A673 (cell line): ENCODE measurements at regions not wholly inside any gene's neighbourhood (a gene's known extent, or its start where the extent isn't known, plus 50 kb on each side); places are given as distances from the start of the nearest gene placed in this dataset.

Experiments
- BruUV-seq: library from RNA; stranded (reverse); fragments of 400-500 nt; replicated peaks from 2 replicates; lab custom pipeline; 2021; lab: Mats Ljungman, UMichigan
- CTCF ChIA-PET: fragments of 300-600 bp; sonication (Branson Sonifier 250); formaldehyde crosslinking; loops from one replicate; lab custom pipeline; 2022; ENCODE audit warnings: antibody characterized with exemption; lab: Charles Lee
- POLR2A ChIA-PET: fragments of 300-600 bp; sonication (Branson Sonifier 250); formaldehyde crosslinking; loops from one replicate; lab custom pipeline; 2022; ENCODE audit warnings: antibody characterized with exemption; ENCODE audit not compliant: low non-redundant PET; lab: Charles Lee
- DNase-seq: peaks from one replicate; pipeline ENCODE4 v3.0.0-alpha.2; 2015; ENCODE audit warnings: low spot score
- H3K27ac ChIP-seq: fragments of 200-600 bp; sonication (generic); 2 replicates; pipeline ENCODE4 v1.5.1; 2016; ENCODE audit warnings: mixed run types, low read depth, mild to moderate bottlenecking, mixed read lengths, antibody characterized with exemption, low read length; ENCODE audit not compliant: poor library complexity, severe bottlenecking
- H3K27me3 ChIP-seq: fragments of 200-600 bp; sonication (generic); replicated peaks from 2 replicates; pipeline ENCODE4 v1.6.1; 2017; ENCODE audit warnings: mixed run types, low read depth, mild to moderate bottlenecking, mixed read lengths, antibody characterized with exemption, low read length; ENCODE audit not compliant: insufficient read depth, poor library complexity
- H3K36me3 ChIP-seq: fragments of 200-600 bp; sonication (generic); 2 replicates; pipeline ENCODE4 v1.6.1; 2016; ENCODE audit warnings: mixed run types, mild to moderate bottlenecking, mixed read lengths, antibody characterized with exemption, low read length; ENCODE audit not compliant: insufficient read depth, poor library complexity, severe bottlenecking
- H3K4me1 ChIP-seq: fragments of 200-600 bp; sonication (generic); 2 replicates; pipeline ENCODE4 v1.6.1; 2017; ENCODE audit warnings: mixed run types, mild to moderate bottlenecking, mixed read lengths, antibody characterized with exemption, low read length; ENCODE audit not compliant: insufficient read depth, poor library complexity, severe bottlenecking
- H3K4me3 ChIP-seq: fragments of 200-600 bp; sonication (generic); 2 replicates; pipeline ENCODE4 v1.5.1; 2016; ENCODE audit warnings: low read depth, mixed run types, mild to moderate bottlenecking, mixed read lengths, low read length; ENCODE audit not compliant: poor library complexity, severe bottlenecking
- H3K9me3 ChIP-seq: fragments of 200-600 bp; sonication (generic); 2 replicates; pipeline ENCODE4 v1.6.1; 2016; ENCODE audit warnings: mixed run types, low read depth, mild to moderate bottlenecking, mixed read lengths, antibody characterized with exemption, low read length; ENCODE audit not compliant: poor library complexity, severe bottlenecking
- EZH2 ChIP-seq: fragments of 200-600 bp; sonication (generic); IDR thresholded peaks from 2 replicates; pipeline ENCODE4 v1.6.1; 2017; ENCODE audit warnings: borderline replicate concordance, low read depth, mild to moderate bottlenecking, mixed read lengths, antibody characterized with exemption, low read length; ENCODE audit not compliant: poor library complexity, severe bottlenecking
- intact Hi-C: fragments of 100-400 bp; cut with micrococcal nuclease; formaldehyde crosslinking; loops from one replicate; pipeline ENCODE4 v1.10.0; 2022; ENCODE audit not compliant: unreplicated experiment
- TF ChIP-seq, protein P1 (sequence below): fragments of 300-800, 200-600 bp; sonication (generic); conservative IDR thresholded peaks from 2 replicates; pipeline ENCODE4 v1.5.1; 2017; ENCODE audit warnings: low read depth, mild to moderate bottlenecking, antibody characterized with exemption, low read length, moderate library complexity, mixed read lengths

- Histone ChIP-seq H3K27ac (peak overlapping the region; percentile 54), H3K27me3 (no peaks in the 10 kb centered on the region), H3K36me3 (no peaks in the 10 kb centered on the region), H3K9me3 (no peaks in the 10 kb centered on the region), H3K4me1 (peaks cover 24% of the 10 kb centered on the region), H3K4me3 (no peak overlapping the region)
- CTCF ChIA-PET = interaction anchor here (1.1 kb wide), 1 partner anchor 102 kb away, joined by 4 read pairs; no protein-coding TSS in a partner anchor
- DNase-seq = peak; percentile 89
- TF ChIP-seq, protein P1, sequence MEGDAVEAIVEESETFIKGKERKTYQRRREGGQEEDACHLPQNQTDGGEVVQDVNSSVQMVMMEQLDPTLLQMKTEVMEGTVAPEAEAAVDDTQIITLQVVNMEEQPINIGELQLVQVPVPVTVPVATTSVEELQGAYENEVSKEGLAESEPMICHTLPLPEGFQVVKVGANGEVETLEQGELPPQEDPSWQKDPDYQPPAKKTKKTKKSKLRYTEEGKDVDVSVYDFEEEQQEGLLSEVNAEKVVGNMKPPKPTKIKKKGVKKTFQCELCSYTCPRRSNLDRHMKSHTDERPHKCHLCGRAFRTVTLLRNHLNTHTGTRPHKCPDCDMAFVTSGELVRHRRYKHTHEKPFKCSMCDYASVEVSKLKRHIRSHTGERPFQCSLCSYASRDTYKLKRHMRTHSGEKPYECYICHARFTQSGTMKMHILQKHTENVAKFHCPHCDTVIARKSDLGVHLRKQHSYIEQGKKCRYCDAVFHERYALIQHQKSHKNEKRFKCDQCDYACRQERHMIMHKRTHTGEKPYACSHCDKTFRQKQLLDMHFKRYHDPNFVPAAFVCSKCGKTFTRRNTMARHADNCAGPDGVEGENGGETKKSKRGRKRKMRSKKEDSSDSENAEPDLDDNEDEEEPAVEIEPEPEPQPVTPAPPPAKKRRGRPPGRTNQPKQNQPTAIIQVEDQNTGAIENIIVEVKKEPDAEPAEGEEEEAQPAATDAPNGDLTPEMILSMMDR = peak; percentile 57
- no peak for TF ChIP-seq EZH2
- intact Hi-C loops = loop anchor here (1.0 to 5.0 kb wide), 6 partner anchors 77 to 953 kb away; no protein-coding TSS in a partner anchor
- POLR2A ChIA-PET = no interaction called here
- BruUV-seq = no TSS peak
Observed at GRCh38 chr9:115694014-115694413, 459.6 kb upstream of the PAPPA start.

- DNase-seq = no peak
- POLR2A ChIA-PET = no interaction called here
- Histone ChIP-seq H3K27me3 (no peaks in the 10 kb centered on the region), H3K4me3 (no peak overlapping the region), H3K27ac (peak overlapping the region; percentile 54), H3K9me3 (no peaks in the 10 kb centered on the region), H3K36me3 (no peaks in the 10 kb centered on the region), H3K4me1 (peaks cover 20% of the 10 kb centered on the region)
- intact Hi-C loops = loop anchor here (1.0 to 5.0 kb wide), 6 partner anchors 78 to 952 kb away; no protein-coding TSS in a partner anchor
- BruUV-seq = no TSS peak
- TF ChIP-seq EZH2 = no peak
- TF ChIP-seq, protein P1 = no peak
- CTCF ChIA-PET = interaction anchor here (1.1 kb wide), 1 partner anchor 103 kb away, joined by 4 read pairs; no protein-coding TSS in a partner anchor
Observed at GRCh38 chr9:115694991-115695390, 458.6 kb upstream of the PAPPA start.

DNA sequence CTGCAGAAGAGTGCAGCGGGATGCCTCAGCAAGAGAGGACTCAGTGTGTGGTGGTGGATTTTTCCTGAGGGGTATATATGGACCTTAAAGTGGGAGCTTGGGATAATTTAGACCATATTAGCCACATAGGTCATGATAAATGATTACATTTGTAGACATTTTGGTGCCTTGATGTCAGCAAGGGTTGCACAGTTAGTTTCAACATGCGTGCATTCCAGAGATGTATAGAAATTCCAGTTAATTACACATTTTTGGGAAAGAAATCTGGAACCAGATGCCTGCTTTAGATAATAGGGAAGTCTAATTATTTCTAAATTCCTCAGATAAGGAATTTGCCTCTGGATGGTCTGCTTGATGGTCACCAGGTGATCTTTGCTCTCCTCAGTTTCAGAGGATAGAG is 440.6 kb upstream of the PAPPA start:
- ChIA-PET POLR2A (no interaction called here), CTCF (interaction anchor here (0.6 kb wide), 1 partner anchor 120 kb away, joined by 3 read pairs; no protein-coding TSS in a partner anchor)
- H3K4me3 ChIP-seq = no peak overlapping the region
- no peak for TF ChIP-seq EZH2
- TF ChIP-seq, protein P1 = no peak
- no peaks in the 10 kb centered on the region for H3K4me1 ChIP-seq
- no peak overlapping the region for H3K27ac ChIP-seq
- no TSS peak for BruUV-seq
- H3K9me3 ChIP-seq = no peaks in the 10 kb centered on the region
- H3K27me3 ChIP-seq = no peaks in the 10 kb centered on the region
- DNase-seq = no peak
- H3K36me3 ChIP-seq = no peaks in the 10 kb centered on the region
- intact Hi-C loops = no loop called here
